K562 (cell line): ENCODE measurements at regions not wholly inside any gene's neighbourhood (a gene's known extent, or its start where the extent isn't known, plus 50 kb on each side); places are given as distances from the start of the nearest gene placed in this dataset.

ENCODE experiments used
- ATAC-seq: fragments of 200-7000 bp; cut with Tn5 transposase; 3 replicates; pipeline ENCODE4 v1.9.1; 2020; ENCODE audit warnings: moderate library complexity
- BruUV-seq: library from RNA; stranded (reverse); fragments of 400-500 nt; replicated peaks from 2 replicates; lab custom pipeline; 2021; lab: Mats Ljungman, UMichigan
- CTCF ChIA-PET: fragments of 300-600 bp; formaldehyde crosslinking; extraction: SDS; loops from one replicate; lab custom pipeline; 2021; ENCODE audit warnings: low intra/inter-chr PET ratio; lab: Yijun Ruan, JAX
- POLR2A ChIA-PET: fragments of 300-600, 350-650 bp; sonication (Branson Sonifier 250); formaldehyde crosslinking; extraction: SDS; loops from one replicate; lab custom pipeline; 2021; ENCODE audit warnings: antibody characterized with exemption, inconsistent platforms; lab: Yijun Ruan, JAX
- DNase-seq, 4 experiments: peaks; one replicate each; pipeline versions ENCODE4 v3.0.0 to v3.0.0-alpha.2; 2011 to 2018; ENCODE audit warnings: low spot score in 3 of 4, mixed read lengths in 3 of 4; ENCODE audit errors: extremely low read depth in 1 of 4
- FAIRE-seq: peaks from 2 replicates; lab custom pipeline; 2011; peaks lifted over from hg19 to GRCh38; lab: Jason Lieb, UNC
- H2AFZ ChIP-seq: 2 replicates; pipeline ENCODE4 v1.6.0; 2011; ENCODE audit warnings: low read depth, low read length, control low read depth, inconsistent platforms
- H3K27ac ChIP-seq: fragments of 200-600 bp; 3 replicates; pipeline ENCODE4 v1.8.0; 2011; ENCODE audit warnings: low read depth, mild to moderate bottlenecking, control low read depth, inconsistent platforms, low read length, moderate library complexity, mixed read lengths; ENCODE audit errors: extremely low read depth
- H3K27me3 ChIP-seq, 2 experiments: fragments of 300-600 bp in 1 of 2; 2 replicates in 1 of 2; 3 replicates in 1 of 2; pipeline versions ENCODE4 v1.6.0 to v1.8.0; 2011; ENCODE audit warnings: inconsistent platforms in 2 of 2, low read length in 2 of 2, mild to moderate bottlenecking in 1 of 2, mixed read lengths in 1 of 2, moderate library complexity in 1 of 2; ENCODE audit not compliant: control insufficient read depth in 2 of 2, insufficient read depth in 2 of 2
- H3K36me3 ChIP-seq: fragments of 300-600 bp; 3 replicates; pipeline ENCODE4 v1.8.0; 2011; ENCODE audit warnings: mild to moderate bottlenecking, low read length, inconsistent platforms; ENCODE audit not compliant: control insufficient read depth, insufficient read depth
- H3K4me1 ChIP-seq, 2 experiments: fragments of 200-600 bp in 1 of 2; replicated peaks in 1 of 2; 2 replicates in 1 of 2; 3 replicates in 1 of 2; pipeline versions ENCODE4 v1.5.1 to v1.8.0; 2011; ENCODE audit warnings: inconsistent platforms in 2 of 2, low read length in 2 of 2, mild to moderate bottlenecking in 1 of 2, mixed read lengths in 1 of 2, moderate library complexity in 1 of 2; ENCODE audit not compliant: control insufficient read depth in 2 of 2, insufficient read depth in 2 of 2
- H3K4me2 ChIP-seq: 2 replicates; pipeline ENCODE4 v1.6.1; 2011; ENCODE audit warnings: low read length, control low read depth, inconsistent platforms, mixed read lengths; ENCODE audit not compliant: insufficient read depth
- H3K4me3 ChIP-seq: fragments of 200-600 bp; sonication (generic), shearing (Covaris generic); 2 replicates; pipeline ENCODE4 v1.5.1; 2016; ENCODE audit warnings: control low read depth, inconsistent platforms
- H3K79me2 ChIP-seq: fragments of 200-600 bp; 3 replicates; pipeline ENCODE4 v1.8.0; 2011; ENCODE audit warnings: low read length, inconsistent platforms; ENCODE audit not compliant: control insufficient read depth, insufficient read depth
- H3K9ac ChIP-seq, 2 experiments: 2 replicates each; pipeline versions ENCODE4 v1.6.0 to v1.6.1; 2011; ENCODE audit warnings: low read depth in 2 of 2, low read length in 2 of 2, control low read depth in 1 of 2, inconsistent platforms in 1 of 2, mild to moderate bottlenecking in 1 of 2, mixed read lengths in 1 of 2; ENCODE audit not compliant: insufficient read depth in 1 of 2
- H3K9me1 ChIP-seq: one replicate; pipeline ENCODE4 v1.6.0; 2011; ENCODE audit warnings: inconsistent platforms, mild to moderate bottlenecking, low read length, moderate library complexity; ENCODE audit not compliant: control insufficient read depth, insufficient read depth
- H3K9me3 ChIP-seq: replicated peaks from 2 replicates; pipeline ENCODE4 v1.5.1; 2011; ENCODE audit warnings: low read depth, low read length, inconsistent platforms; ENCODE audit not compliant: control insufficient read depth, insufficient read depth
- H4K20me1 ChIP-seq: replicated peaks from 2 replicates; pipeline ENCODE4 v1.6.1; 2011; ENCODE audit warnings: low read length, inconsistent platforms, mixed read lengths; ENCODE audit not compliant: control insufficient read depth, insufficient read depth
- MCM3 ChIP-seq: fragments of 450-650 bp; IDR thresholded peaks from 2 replicates; pipeline ENCODE4 v1.6.1; 2016
- RAD21 ChIP-seq, 2 experiments: fragments of 250-450 bp in 1 of 2; fragments of 450-650 bp in 1 of 2; sonication (Bioruptor Pico) in 1 of 2; formaldehyde crosslinking in 1 of 2; IDR thresholded peaks in 1 of 2; conservative IDR thresholded peaks in 1 of 2; 2 replicates each; pipeline versions ENCODE4 v1.4.0 to v1.8.0; 2020 to 2022; ENCODE audit warnings: mild to moderate bottlenecking in 2 of 2, moderate library complexity in 1 of 2
- SOX6 ChIP-seq: fragments of 450-650 bp; IDR thresholded peaks from 2 replicates; pipeline ENCODE4 v1.6.1; 2014; ENCODE audit warnings: mild to moderate bottlenecking
- WHSC1 ChIP-seq: IDR thresholded peaks from one replicate; pipeline ENCODE4 v1.6.1; 2012; ENCODE audit warnings: low read length, control low read depth, inconsistent platforms
- YY1 ChIP-seq, 3 experiments: IDR thresholded peaks; 2 replicates each; pipeline ENCODE4 v1.6.1; 2011; ENCODE audit warnings: low read length in 2 of 3, mild to moderate bottlenecking in 2 of 3, moderate library complexity in 2 of 3, borderline replicate concordance in 1 of 3, control low read depth in 1 of 3, low read depth in 1 of 3; ENCODE audit not compliant: insufficient read depth in 3 of 3, insufficient replicate concordance in 2 of 3, control insufficient read depth in 1 of 3, insufficient read length in 1 of 3; ENCODE audit errors: extremely low read depth in 1 of 3
- ZNF133 ChIP-seq: fragments of 250-450 bp; sonication (Bioruptor Pico); IDR thresholded peaks from 2 replicates; pipeline ENCODE4 v1.4.0; 2020; ENCODE audit warnings: mild to moderate bottlenecking
- WGBS: fragments of 100-300 bp; shearing (Covaris generic); methylation state at CpG from one replicate; pipeline ENCODE4 v1.1.6; 2016; ENCODE audit warnings: low coverage, mixed read lengths; ENCODE audit not compliant: insufficient coverage; ENCODE audit errors: missing lambda C conversion rate; 5-methylcytosine and 5-hydroxymethylcytosine counted together
- in situ Hi-C: fragments of 300-500 bp; cut with MboI; formaldehyde crosslinking; loops from 4 replicates; pipeline ENCODE4 v1.15.0; 2018; ENCODE audit warnings: inconsistent platforms, mixed read lengths
- intact Hi-C: fragments of 100-400 bp; cut with micrococcal nuclease; formaldehyde crosslinking; loops from 2 replicates; pipeline ENCODE4 v1.14.2; 2022

GRCh38 chr3:67788396-67788795 lies 134.0 kb upstream of the SUCLG2 start:
- no peak overlapping the region for H2AFZ ChIP-seq
- no peak for TF ChIP-seq MCM3
- TF ChIP-seq YY1 (IDR thresholded peaks at IDR 0.05; ENCODE audit: borderline replicate concordance in 1 of 3, control insufficient read depth in 1 of 3, extremely low read depth in 1 of 3, insufficient read depth in 3 of 3, insufficient read length in 1 of 3, insufficient replicate concordance in 2 of 3, low read depth in 1 of 3, low read length in 2 of 3), result no peak
- no peak for TF ChIP-seq SOX6
- no peak for TF ChIP-seq WHSC1
- TF ChIP-seq RAD21 (CRISPR knock-in tag; conservative IDR thresholded peaks at IDR 0.05 in 1 of 2, IDR thresholded peaks at IDR 0.05 in 1 of 2), result no peak
- no peak for TF ChIP-seq ZNF133 (CRISPR knock-in tag)
- no peak for FAIRE-seq
- H3K4me1 ChIP-seq, result no peaks in the 10 kb centered on the region
- no peak overlapping the region for H3K4me2 ChIP-seq
- H3K9ac ChIP-seq, result no peak overlapping the region
- no peaks in the 10 kb centered on the region for H3K79me2 ChIP-seq
- no peak for DNase-seq
- WGBS, result 7% methylated on average over 5 of the region's 6 CpGs
- no peaks in the 10 kb centered on the region for H3K9me3 ChIP-seq
- H3K9me1 ChIP-seq, result no peaks in the 10 kb centered on the region
- ChIA-PET POLR2A (no interaction called here), CTCF (no interaction called here)
- no peaks in the 10 kb centered on the region for H3K27me3 ChIP-seq
- no peak overlapping the region for H3K4me3 ChIP-seq
- H3K27ac ChIP-seq, result no peak overlapping the region
- H4K20me1 ChIP-seq, result no peaks in the 10 kb centered on the region
- intact Hi-C loops, result no loop called here
- in situ Hi-C loops, result loop anchor here (10.0 to 25.0 kb wide), 2 partner anchors 414 to 851 kb away; no protein-coding TSS in a partner anchor
- no peak for ATAC-seq
- H3K36me3 ChIP-seq, result no peaks in the 10 kb centered on the region
- no TSS peak for BruUV-seq
